ENCODE measurements at regions not wholly inside any gene's neighbourhood (a gene's known extent, or its start where the extent isn't known, plus 50 kb on each side); places are given as distances from the start of the nearest gene placed in this dataset.

DNA sequence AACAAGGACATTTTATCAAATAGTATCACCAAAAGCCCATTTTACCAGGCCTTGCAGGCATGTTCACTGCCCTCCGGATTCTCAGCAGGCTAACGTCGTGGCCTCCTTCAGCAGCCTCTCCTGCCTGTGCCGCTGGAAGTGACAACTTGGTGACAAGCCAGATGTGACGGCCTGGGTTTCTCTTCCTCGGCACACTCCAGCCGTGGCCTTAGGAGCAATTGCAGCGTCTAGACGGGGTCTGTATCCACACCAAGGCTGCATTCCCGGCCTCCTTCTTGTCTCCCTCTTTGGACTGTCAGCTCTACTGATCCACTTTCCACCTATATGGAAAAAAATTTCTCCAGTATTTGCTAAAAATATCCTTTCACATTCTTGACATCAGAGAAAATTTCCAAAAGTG lies 145.3 kb upstream of the MGMT start:
- DNase-seq (ENCODE audit: low read depth in 2 of 2): no peak

GRCh38 chr10:129322933-129323820 lies 143.9 kb upstream of the MGMT start:
- no peak for DNase-seq (ENCODE audit: low read depth in 2 of 2)

GRCh38 chr10:129323879-129324278 lies 143.2 kb upstream of the MGMT start:
- no peak for DNase-seq (ENCODE audit: low read depth in 2 of 2)

DNA sequence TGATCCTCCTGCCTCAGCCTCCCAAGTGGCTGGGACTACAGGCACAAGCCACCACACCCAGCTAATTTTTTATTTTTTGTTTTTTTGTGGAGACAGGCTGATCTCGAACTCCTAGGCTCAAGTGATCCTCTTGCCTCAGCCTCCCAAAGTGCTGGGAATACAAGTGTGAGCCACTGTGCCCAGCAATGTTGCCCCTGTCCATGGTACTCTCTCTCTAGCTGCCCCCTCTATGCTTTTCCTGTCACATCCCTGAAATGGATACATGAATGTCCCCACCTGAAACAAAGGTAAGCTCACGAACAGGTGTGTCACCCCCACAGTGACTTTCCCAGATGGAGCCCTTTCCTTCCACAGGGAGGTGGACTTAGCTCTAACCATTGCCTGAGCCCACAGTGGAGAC lies 141.1 kb upstream of the MGMT start:
- DNase-seq (ENCODE audit: low read depth in 2 of 2): no peak

DNA sequence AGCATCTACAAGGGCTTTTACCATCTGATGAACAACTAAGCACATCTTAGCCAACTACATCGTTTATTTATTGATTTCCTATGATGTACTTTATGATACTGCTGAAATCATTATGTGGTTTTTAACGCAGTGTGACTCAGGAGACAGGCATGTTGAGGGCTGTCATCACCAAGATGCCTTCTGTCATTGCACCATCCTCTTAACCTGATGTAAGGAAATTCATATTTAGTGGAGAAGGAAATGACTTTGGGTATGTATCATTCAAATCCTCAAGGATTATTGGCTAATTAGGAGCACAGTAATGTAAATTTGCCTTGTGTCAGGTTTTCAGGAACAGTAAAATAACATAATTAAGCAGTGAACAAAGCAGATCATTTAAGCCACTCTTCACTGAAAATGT lies 138.5 kb upstream of the MGMT start:
- DNase-seq (ENCODE audit: low read depth in 2 of 2): no peak

DNA sequence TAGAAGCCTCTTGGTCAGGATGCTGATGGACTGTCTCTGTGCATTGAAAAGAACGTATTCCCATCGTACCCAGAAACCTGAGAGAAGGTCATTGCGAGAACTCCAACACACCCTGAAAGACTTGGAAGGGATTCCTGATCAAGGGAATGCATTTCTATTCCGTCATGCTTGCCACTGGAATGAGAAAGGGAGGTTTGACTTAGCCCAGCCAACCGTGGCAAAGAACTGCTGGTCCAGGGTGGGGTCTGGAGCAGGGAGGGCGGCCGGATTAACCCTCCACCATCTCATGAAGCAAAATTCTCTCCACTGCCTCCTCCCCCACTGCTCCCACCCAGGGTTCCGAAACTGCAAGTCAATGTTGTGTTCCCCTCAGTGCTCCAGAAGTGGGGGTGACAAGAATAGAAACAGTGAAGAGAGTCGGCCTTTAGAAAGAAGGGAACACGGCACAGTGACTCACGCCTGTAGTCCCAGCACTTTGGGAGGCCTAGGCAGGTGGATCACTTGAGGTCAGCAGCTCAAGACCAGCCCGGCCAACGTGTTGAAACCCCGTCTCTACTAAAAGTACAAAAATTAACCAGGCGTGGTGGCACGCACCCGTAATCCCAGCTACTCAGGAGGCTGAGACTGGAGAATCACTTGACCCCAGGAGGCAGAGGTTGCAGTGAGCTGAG lies 137.5 kb upstream of the MGMT start:
- no peak for DNase-seq (ENCODE audit: low read depth in 2 of 2)

GRCh38 chr10:129330211-129330610 lies 136.8 kb upstream of the MGMT start:
- no peak for DNase-seq (ENCODE audit: low read depth in 2 of 2)

DNA sequence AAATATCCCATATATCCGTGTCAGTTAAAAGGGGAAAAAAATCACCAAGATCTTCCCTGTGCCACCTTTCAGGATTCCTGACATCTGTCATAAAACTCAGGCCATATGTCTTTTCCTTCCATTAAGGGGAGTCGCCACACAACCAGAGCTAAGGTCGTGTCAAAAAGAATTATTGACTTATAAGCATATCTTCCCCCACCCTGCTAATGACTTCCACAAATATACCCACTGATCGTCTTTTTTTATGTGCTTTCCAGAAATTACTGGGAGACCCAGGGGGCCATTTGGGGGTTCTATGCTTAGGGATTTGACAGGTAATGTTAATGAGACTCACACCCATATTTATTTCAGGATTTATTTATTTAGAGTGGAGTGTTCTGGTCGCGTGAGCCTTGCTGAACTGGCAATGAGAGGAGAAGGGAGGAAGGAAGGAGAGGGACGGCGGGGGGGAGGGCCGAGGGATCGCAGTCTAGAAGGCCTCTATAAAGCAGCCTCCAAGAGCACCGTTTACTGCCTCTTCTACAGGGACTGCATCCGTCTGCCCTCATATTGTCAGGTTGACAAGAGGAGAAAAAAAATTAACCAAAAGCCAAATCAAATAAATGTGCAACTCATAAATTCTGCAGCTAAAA lies 135.7 kb upstream of the MGMT start:
- DNase-seq (ENCODE audit: low read depth in 2 of 2): no peak

DNA sequence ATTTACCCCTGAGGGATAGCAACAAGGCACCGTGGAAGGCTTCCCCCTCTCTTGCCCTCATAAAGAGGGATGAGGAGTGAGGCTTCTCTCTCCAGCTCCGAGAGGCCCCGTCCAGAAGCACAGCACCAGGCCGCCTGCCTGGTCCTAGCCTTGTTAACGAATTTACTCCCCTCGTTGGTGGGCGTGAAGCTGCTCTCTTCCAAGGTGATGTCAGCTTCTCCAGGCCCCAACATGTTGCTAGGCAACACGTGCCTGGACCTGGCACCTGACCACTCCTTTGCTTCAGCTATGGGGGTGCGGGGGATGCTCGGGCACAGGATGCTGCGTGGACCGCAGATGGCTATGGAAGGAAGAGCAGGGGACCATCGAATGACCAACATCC lies 135.2 kb upstream of the MGMT start:
- DNase-seq (ENCODE audit: low read depth in 2 of 2): no peak

- DNase-seq (ENCODE audit: low read depth in 2 of 2): no peak
Measured at GRCh38 chr10:129332476-129332875, 134.6 kb upstream of the MGMT start.

DNA sequence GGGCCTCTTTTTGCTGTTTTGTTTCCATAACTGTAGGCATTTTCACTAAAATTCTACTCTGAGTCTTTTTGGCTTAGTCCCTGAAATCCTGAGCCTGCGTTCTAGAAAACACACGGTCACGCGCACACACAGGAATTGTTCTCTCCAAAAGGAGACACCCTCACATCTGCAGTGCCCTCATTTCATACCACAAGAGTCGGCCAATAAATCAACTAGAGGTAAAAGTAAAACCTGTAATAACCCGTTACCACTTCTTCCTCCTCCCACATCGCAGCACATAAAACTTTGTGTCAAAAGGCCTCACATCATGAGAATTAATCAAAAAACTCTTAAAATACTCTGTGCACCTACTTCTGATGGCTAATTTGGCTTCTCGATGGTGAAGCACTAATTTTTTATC lies 133.3 kb upstream of the MGMT start:
- DNase-seq (ENCODE audit: low read depth in 2 of 2): no peak

DNA sequence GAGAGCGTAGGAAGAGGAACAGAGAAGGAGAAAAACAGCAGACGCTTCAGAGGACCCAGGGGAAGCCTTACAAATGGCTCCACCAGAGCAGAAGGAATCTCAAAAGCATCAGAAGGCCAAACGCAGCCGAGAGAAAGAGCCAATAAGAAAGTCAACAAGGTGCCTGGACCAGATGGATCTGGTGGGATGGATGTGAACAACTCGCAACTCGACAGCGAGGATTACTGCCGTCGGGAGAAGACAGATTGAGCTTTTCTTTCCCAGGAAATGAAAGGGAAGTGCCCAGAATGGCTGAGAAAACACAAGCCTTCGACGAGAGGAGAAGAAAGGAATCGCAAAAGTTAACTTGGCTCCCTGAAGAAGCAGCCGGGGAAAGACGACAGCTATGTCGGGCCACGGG lies 132.8 kb upstream of the MGMT start:
- no peak for DNase-seq (ENCODE audit: low read depth in 2 of 2)

GRCh38 chr10:129335396-129335795 lies 131.6 kb upstream of the MGMT start:
- DNase-seq (ENCODE audit: low read depth in 2 of 2): no peak

DNA sequence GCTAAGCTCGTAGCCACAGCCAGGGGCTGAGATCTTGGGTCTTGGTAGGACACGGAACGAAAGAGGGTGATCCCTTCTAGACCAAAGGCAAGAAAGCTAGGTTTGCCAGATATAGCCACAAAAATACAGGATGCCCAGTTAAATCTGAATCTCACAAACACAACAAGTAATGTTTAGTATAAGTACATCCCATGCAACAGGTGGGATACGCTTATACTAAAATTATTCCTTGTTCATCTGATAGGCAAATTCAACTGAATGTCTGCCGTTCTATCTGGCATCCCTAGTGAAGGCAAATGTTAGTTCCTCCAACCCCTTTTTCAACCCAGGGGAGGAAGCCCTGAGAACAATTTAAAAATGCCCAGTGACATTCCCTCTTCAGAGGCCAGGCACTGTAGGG lies 131.1 kb upstream of the MGMT start:
- DNase-seq (ENCODE audit: low read depth in 2 of 2): no peak

DNA sequence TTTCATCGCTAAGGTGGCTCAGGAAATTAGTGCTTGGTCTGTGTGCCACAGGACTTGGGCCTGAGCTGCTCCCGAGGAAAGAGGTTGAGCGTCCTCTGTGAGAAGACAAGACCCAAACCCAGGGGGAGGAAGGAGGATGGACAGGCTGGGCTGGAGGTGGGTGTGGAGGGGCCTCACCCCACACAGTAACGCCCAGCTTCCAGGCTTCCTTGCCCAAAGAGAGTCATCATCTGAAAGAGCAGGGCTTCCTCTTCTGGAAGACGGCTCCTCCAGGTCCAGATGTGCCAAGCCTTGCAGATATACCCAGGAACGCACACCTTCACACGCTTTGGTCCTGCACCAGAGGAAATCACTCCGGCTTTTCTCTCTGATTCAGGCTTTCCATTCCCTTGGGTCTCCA lies 127.8 kb upstream of the MGMT start:
- DNase-seq (ENCODE audit: low read depth in 2 of 2): no peak

DNA sequence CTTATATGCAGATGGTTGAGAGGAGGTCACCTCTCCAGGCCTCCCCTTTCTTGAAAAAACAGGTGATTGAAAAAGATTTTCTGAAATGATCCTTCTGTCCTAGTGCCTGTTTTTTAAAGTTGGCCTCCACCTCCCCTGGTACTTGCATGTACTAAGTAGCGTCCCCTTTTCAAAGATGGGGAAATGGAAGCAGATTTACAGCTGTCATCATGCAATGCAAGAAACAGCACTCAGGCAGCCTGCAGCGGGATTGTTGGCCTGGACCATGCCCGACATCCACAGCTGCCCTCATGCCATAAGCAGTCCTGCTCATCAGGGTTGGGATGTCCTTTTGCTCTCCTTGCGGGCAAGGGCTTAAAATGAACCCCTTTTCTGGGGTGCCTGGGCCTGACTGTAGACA lies 127.2 kb upstream of the MGMT start:
- no peak for DNase-seq (ENCODE audit: low read depth in 2 of 2)

DNA sequence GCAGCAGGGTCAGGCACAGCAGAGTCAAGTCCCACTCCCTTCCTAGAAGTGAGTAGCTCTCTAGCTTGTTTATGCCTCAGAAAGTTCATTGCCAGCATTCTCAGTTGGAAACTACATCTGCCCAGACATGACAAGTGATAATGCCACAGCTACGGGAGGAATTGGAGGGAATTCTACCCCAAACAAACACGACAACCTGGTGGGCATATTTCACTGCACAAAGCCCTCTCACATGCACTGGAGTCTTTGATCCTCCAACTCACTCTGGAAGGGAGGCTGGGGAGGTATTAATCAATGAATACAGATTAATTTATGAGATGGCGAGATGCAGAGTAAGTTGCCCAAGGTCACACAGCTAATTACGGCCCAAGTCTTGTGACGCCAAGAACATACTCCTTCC lies 126.0 kb upstream of the MGMT start:
- no peak for DNase-seq (ENCODE audit: low read depth in 2 of 2)

DNA sequence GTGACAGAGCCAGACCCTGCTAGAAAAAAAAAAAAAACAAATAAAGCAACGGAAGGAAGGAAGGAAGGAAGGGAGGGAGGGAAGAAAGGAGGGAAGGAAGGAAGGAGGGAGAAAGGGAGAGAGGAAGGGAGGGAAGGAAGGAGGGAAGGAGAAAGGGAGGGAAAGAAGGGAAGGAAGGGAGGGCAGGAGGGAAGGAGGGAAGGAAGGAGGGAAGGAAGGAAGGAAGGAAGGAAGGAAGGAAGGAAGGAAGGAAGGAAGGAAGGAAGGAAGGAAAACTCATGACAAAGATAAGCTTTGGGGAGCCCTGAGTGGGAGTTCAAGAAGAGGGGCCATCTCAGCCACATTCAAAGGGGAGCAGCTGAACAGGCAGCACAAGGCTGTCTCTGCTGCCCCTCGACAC lies 124.7 kb upstream of the MGMT start:
- DNase-seq (ENCODE audit: low read depth in 2 of 2): no peak

DNA sequence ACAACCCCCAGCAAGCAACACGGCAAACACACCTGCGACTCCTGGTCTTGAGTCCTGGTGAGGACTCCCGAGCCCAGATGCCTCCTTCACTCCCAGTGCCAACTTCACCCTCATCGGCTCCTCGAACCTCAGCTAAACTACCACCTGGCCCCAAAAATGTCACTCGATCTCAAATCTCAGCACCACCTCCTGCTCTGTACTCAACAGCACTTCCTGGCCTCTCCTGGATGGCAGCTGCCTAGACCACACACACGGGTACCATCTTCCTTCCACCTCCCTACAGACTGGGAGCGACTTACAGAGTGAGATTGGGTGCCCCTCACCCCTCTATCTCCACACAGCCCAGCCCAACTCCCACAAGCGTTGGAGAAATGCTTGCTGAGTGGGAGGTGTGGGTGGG lies 123.9 kb upstream of the MGMT start:
- no peak for DNase-seq (ENCODE audit: low read depth in 2 of 2)

- no peak for DNase-seq (ENCODE audit: low read depth in 2 of 2)
Measured at GRCh38 chr10:129344103-129344502, 122.9 kb upstream of the MGMT start.

DNA sequence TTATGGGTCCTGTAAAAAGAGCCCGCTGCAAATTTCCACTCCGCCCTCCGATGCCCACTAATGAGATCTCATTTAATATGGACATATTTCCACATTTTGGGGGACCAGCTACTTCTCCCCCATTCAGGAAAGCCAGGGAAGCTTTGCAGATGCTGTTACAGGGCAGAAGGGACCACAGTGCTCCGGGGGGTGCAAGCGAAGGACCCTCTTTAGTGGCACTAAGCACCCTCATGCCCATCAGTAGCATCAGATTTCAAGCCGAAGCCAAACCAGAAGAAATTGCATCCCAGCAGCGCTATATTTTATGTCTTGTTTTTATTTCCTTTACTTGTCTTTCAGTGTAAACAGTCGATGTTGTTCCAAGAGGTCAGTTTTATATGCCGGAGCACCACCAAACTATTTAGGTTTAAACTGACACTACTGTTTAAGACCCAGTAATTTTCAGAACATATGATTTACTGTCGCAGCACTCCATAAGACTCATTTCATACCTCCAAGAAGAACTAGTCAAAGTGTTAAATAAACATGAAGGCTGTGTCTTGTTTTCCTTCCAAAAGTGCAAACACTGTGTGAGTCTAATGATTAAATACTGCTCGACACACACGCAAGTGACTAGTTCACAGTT lies 122.2 kb upstream of the MGMT start:
- no peak for DNase-seq (ENCODE audit: low read depth in 2 of 2)

DNA sequence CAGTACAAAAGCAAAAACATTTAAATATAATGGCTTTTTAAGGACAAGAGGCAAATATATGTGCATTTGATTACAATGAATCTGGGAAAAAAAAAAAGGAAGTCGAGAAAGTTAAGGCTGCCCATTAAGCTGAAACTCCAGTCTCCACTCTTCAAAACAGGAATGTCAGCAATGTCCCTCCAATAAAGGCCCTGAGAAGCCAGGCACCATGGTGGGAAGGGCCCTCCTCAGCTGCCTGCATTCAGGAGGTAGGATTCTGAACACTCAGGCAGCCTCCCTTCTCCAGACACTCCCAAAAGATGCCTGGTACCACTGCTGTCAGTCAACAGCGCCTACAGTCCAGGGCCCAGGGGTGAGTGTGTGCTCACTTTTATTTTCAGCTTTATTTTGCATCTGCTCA lies 121.3 kb upstream of the MGMT start:
- no peak for DNase-seq (ENCODE audit: low read depth in 2 of 2)

GRCh38 chr10:129350690-129351089 lies 116.4 kb upstream of the MGMT start:
- no peak for DNase-seq (ENCODE audit: low read depth in 2 of 2)
